Islet precursor cell (in vitro differentiated cells): ENCODE measurements at regions not wholly inside any gene's neighbourhood (a gene's known extent, or its start where the extent isn't known, plus 50 kb on each side); places are given as distances from the start of the nearest gene placed in this dataset.
"Not testable (repeated sequence)": the region's sequence is repeated elsewhere in the genome, so short reads cannot be mapped to it uniquely, and the experiment has no call there.

Source experiments
- DNase-seq: peaks from one replicate; pipeline ENCODE4 v3.0.0-alpha.2; 2018

GRCh38 chr20:58579069-58579818 lies 64.0 kb upstream of the APCDD1L start:
- DNase-seq, result no peak

DNA sequence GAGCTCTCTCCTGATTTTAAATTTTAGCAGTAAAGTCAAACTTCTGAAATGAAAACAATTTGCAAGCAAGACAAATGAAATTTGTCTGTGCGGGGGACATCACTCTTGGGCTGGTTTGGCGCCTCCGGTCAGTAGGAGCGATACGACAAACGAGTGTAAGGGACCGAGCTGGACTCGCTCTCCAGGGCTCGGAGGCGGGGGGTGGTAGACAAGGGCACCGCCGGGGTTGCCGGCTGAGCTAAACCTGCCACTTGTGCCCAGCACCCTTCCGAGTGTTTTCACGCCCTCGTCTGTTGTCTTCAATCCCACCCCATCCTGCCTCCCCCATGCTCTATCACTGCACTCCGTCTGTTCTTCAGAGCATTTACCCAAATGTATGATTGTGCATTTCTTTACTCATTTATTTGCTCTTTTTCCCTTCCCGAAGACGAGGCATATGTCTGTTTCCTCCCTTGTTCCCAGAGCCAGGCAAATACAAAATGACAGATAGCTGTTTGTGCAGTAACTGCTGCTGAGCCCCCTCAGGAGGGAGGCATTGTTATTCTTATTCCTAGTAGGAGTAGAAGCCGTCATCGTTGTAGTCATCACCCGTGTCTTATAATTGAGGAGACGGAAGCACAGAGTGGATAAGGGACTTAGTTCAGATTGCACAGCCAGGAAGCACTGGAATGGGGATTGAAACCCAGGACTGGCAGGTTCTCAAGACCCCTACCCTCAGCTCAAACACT lies 62.8 kb upstream of the APCDD1L start:
- DNase-seq, result no peak

- no peak for DNase-seq
Observed at GRCh38 chr20:58577139-58577806, 62.1 kb upstream of the APCDD1L start.

- DNase-seq, result no peak
Observed at GRCh38 chr20:58576603-58576970, 61.4 kb upstream of the APCDD1L start.

- no peak for DNase-seq
Observed at GRCh38 chr20:58575776-58576602, 60.8 kb upstream of the APCDD1L start.

GRCh38 chr20:58574469-58574868 lies 59.3 kb upstream of the APCDD1L start:
- no peak for DNase-seq

- DNase-seq, result no peak
Observed at GRCh38 chr20:58573986-58574385, 58.8 kb upstream of the APCDD1L start.

DNA sequence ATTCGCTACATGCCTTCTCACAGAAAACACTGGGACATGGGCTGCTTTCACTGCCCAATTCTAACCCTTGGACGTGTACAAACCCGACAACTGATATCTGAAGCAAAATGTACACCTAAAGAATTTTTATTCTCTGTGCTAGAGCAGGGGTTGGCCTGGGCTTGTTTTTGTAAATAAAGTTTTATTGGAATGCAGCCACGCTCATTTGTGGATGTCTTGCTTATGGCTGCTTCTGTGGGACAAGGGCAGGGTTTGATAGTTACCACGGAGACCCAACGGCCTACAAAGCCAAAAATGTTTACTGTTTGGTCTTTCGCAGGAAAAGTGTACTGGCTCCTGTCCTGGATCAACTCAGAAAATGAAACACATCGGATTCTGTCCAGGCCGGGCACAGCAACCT lies 58.1 kb upstream of the APCDD1L start:
- no peak for DNase-seq

DNA sequence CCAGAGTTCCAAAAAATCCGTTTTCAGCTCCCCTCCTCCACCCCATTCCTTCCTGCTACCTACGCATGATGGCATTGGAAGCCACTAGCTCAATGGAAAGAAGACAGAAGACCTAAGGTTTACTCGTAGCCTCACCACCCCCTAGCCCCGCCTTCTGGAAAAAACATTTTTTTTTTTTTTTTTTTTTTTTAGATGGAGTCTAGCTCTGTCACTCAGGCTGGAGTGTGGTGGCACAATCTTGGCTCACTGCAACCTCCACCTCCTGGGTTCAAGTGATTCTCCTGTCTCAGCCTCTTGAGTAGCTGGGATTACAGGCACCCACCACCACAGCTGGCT lies 57.2 kb upstream of the APCDD1L start:
- not testable (repeated sequence) for DNase-seq

- peak; percentile 64 for DNase-seq
Observed at GRCh38 chr20:58571693-58572427, 56.7 kb upstream of the APCDD1L start.

DNA sequence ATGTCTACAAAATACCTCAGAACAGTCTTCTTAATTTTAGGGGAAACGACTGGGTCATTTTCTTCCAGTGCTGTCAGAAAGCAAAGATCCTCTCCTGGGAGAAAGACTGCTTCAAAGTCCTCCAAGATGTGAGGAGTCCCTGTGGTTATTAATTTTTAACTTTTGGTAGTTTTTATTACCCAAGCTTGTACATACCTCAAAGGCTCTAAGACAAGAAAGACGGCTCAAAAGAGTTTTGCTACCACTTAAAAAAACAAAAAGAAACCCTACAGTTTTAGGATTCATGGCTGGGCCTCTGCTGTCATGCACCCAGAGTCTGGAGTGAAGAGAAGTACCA lies 56.1 kb upstream of the APCDD1L start:
- DNase-seq, result no peak

DNA sequence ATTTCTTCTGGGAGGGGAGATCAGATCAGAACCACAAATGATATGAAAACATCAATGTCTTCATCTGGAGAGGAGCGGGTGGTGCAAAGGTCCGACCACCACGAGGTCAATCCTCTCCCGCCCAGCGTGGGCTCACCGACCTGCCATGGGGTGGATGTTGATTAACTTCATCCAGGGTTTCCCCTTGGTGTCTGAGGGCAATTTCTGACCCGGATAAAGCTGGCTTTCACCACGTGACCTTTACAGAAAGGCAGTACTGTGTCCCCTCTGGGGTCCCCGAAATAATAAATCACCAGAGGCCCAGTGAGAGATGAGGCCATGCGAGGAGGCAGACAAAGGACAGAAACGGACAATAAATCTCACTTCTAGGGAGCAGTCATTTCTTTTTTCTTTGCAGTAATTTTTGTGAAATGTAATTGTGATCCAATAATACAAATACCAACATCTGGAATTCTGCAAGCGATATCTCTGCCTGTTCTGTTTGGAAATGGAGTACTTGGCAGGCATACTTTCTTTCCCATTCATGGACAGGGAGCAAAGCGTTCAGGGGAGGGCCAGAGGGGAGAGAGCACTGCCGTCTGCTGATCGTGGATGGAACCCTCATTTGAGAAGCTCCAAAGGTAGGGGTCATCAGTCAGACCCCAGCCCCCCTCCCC lies 55.1 kb upstream of the APCDD1L start:
- DNase-seq, result no peak

- DNase-seq, result no peak
Observed at GRCh38 chr20:58569241-58570125, 54.3 kb upstream of the APCDD1L start.

- DNase-seq, result no peak
Observed at GRCh38 chr20:58568483-58569240, 53.5 kb upstream of the APCDD1L start.

- no peak for DNase-seq
Observed at GRCh38 chr20:58568126-58568482, 52.9 kb upstream of the APCDD1L start.

DNA sequence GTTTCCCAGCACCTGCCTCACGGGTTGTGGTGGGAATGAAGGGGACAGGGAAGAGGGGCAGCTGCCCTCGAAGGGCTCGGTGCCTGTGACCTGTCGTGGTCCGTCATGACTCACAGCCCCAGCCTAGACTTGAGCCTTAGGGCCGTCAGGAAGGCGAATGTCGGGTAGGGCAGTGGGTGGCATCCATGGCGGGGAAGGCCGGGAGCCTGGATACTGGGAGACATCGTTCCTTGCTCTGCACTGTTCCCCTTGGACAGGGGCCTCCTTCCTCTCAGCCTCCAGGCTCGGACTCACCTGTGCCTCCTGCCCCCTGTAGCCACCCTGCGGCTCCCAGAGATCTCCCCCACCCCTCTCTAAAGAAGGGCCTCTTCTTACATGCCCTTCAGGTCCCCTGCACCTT lies 52.2 kb upstream of the APCDD1L start:
- no peak for DNase-seq

DNA sequence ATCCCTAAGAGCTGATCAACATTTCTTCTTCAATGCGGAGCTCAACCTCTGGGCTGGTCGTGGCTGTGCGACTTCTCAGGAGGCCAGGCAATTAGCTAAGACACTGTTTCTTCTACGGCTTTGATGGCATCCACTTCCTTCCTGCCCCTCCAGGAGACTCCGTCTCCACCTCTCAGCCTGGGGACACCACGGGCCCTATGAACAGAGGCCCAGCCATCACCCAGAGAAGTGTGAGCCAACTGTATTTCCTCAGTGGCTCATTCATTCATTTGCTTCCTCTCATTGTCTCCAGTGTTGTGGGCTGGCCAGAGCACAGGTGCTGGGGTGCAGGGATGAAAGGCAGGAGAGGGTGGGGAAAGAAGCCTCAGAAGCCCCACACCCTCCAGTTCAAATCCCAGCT lies 51.8 kb upstream of the APCDD1L start:
- no peak for DNase-seq

- no peak for DNase-seq
Observed at GRCh38 chr20:58565461-58566175, 50.4 kb upstream of the APCDD1L start.
